ENCODE measurements at regions not wholly inside any gene's neighbourhood (a gene's known extent, or its start where the extent isn't known, plus 50 kb on each side); places are given as distances from the start of the nearest gene placed in this dataset.

DNA sequence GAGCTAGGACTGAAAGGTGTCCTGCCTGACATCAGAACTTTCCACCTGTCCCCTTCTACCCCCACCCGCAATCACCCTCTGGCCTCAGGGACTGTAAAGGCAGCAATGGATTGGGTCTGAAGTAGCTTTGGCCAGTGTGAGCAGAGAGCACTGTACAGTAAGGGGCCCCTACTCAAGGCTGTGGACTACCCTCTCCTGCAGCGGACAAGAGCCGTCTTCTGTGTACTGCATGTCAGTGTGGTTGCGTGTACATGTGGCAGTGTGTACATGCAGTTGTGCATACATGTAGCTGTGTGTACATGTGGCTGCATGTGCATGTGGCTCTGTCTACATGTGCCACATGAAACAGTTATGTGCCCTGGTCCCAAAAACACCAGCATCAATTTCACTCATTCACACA is 205.9 kb upstream of the LINGO1 start:
- TF ChIP-seq CTCF (IDR thresholded peaks at IDR 0.05; ENCODE audit: poor library complexity, severe bottlenecking): no peak
- TF ChIP-seq, protein P1, sequence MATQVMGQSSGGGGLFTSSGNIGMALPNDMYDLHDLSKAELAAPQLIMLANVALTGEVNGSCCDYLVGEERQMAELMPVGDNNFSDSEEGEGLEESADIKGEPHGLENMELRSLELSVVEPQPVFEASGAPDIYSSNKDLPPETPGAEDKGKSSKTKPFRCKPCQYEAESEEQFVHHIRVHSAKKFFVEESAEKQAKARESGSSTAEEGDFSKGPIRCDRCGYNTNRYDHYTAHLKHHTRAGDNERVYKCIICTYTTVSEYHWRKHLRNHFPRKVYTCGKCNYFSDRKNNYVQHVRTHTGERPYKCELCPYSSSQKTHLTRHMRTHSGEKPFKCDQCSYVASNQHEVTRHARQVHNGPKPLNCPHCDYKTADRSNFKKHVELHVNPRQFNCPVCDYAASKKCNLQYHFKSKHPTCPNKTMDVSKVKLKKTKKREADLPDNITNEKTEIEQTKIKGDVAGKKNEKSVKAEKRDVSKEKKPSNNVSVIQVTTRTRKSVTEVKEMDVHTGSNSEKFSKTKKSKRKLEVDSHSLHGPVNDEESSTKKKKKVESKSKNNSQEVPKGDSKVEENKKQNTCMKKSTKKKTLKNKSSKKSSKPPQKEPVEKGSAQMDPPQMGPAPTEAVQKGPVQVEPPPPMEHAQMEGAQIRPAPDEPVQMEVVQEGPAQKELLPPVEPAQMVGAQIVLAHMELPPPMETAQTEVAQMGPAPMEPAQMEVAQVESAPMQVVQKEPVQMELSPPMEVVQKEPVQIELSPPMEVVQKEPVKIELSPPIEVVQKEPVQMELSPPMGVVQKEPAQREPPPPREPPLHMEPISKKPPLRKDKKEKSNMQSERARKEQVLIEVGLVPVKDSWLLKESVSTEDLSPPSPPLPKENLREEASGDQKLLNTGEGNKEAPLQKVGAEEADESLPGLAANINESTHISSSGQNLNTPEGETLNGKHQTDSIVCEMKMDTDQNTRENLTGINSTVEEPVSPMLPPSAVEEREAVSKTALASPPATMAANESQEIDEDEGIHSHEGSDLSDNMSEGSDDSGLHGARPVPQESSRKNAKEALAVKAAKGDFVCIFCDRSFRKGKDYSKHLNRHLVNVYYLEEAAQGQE (IDR thresholded peaks at IDR 0.05; ENCODE audit: borderline replicate concordance): no peak
- no peak for TF ChIP-seq EZH2 (IDR thresholded peaks at IDR 0.05; ENCODE audit: borderline replicate concordance, insufficient read depth, low read length, poor library complexity, severe bottlenecking)
- TF ChIP-seq RAD21 (conservative IDR thresholded peaks at IDR 0.05): no peak

All from neural cell (in vitro differentiated cells).